H9 (cell line): ENCODE measurements at regions not wholly inside any gene's neighbourhood (a gene's known extent, or its start where the extent isn't known, plus 50 kb on each side); places are given as distances from the start of the nearest gene placed in this dataset.

Source experiments
- DNase-seq: peaks from one replicate; pipeline ENCODE4 v3.0.0-alpha.2; 2017
- H2AFZ ChIP-seq: one replicate; pipeline ENCODE4 v1.6.1; 2013; ENCODE audit warnings: mild to moderate bottlenecking, low read length, control low read depth, moderate library complexity
- H2AK5ac ChIP-seq: 2 replicates; pipeline ENCODE4 v1.6.1; 2013; ENCODE audit warnings: low read length, control low read depth, mixed read lengths; ENCODE audit not compliant: insufficient read length
- H2BK120ac ChIP-seq: one replicate; pipeline ENCODE4 v1.6.1; 2013; ENCODE audit warnings: low read depth, mild to moderate bottlenecking, low read length, control low read depth, inconsistent platforms; ENCODE audit not compliant: poor library complexity, severe bottlenecking
- H2BK12ac ChIP-seq: 2 replicates; pipeline ENCODE4 v1.6.1; 2013; ENCODE audit warnings: low read length, control low read depth, mixed read lengths, low read depth; ENCODE audit not compliant: insufficient read length
- H2BK15ac ChIP-seq: 2 replicates; pipeline ENCODE4 v1.6.1; 2013; ENCODE audit warnings: low read depth, low read length, control low read depth
- H2BK20ac ChIP-seq: one replicate; pipeline ENCODE4 v1.6.1; 2013; ENCODE audit warnings: low read depth, mild to moderate bottlenecking, low read length, control low read depth, inconsistent platforms; ENCODE audit not compliant: poor library complexity, severe bottlenecking
- H2BK5ac ChIP-seq: 2 replicates; pipeline ENCODE4 v1.6.1; 2013; ENCODE audit warnings: low read length, control low read depth, mixed read lengths; ENCODE audit not compliant: insufficient read length
- H3K14ac ChIP-seq: 2 replicates; pipeline ENCODE4 v1.6.1; 2013; ENCODE audit warnings: low read length, control low read depth; ENCODE audit not compliant: insufficient read depth
- H3K18ac ChIP-seq: 2 replicates; pipeline ENCODE4 v1.6.1; 2013; ENCODE audit warnings: low read depth, mild to moderate bottlenecking, mixed read lengths, low read length, control low read depth; ENCODE audit not compliant: insufficient read length
- H3K23ac ChIP-seq: 2 replicates; pipeline ENCODE4 v1.6.1; 2013; ENCODE audit warnings: low read length, control low read depth, mixed read lengths, low read depth; ENCODE audit not compliant: insufficient read length
- H3K23me2 ChIP-seq: 2 replicates; pipeline ENCODE4 v1.6.1; 2013; ENCODE audit warnings: low read depth, mild to moderate bottlenecking, mixed read lengths, low read length, control low read depth; ENCODE audit not compliant: insufficient read length, poor library complexity, severe bottlenecking
- H3K27ac ChIP-seq: 2 replicates; pipeline ENCODE4 v1.5.1; 2013; ENCODE audit warnings: low read length, control low read depth, mixed read lengths, low read depth; ENCODE audit not compliant: insufficient read length
- H3K27me3 ChIP-seq: 2 replicates; pipeline ENCODE4 v1.6.1; 2013; ENCODE audit warnings: low read length, control low read depth, inconsistent platforms; ENCODE audit not compliant: insufficient read depth
- H3K4ac ChIP-seq: 2 replicates; pipeline ENCODE4 v1.6.1; 2013; ENCODE audit warnings: low read depth, mild to moderate bottlenecking, control low read depth, inconsistent platforms, low read length, moderate library complexity
- H3K4me1 ChIP-seq: 2 replicates; pipeline ENCODE4 v1.6.1; 2013; ENCODE audit warnings: low read length, control low read depth, inconsistent platforms; ENCODE audit not compliant: insufficient read depth
- H3K4me2 ChIP-seq: 2 replicates; pipeline ENCODE4 v1.6.1; 2013; ENCODE audit warnings: low read length, control low read depth, mixed read lengths; ENCODE audit not compliant: insufficient read length, insufficient read depth
- H3K56ac ChIP-seq: 2 replicates; pipeline ENCODE4 v1.6.1; 2013; ENCODE audit warnings: low read depth, mild to moderate bottlenecking, mixed read lengths, low read length, control low read depth; ENCODE audit not compliant: insufficient read length
- H3K79me1 ChIP-seq: 2 replicates; pipeline ENCODE4 v1.6.1; 2013; ENCODE audit warnings: low read depth, mild to moderate bottlenecking, moderate library complexity, low read length, control low read depth, inconsistent platforms; ENCODE audit not compliant: insufficient read depth, poor library complexity, severe bottlenecking
- H3K79me2 ChIP-seq: 2 replicates; pipeline ENCODE4 v1.6.1; 2013; ENCODE audit warnings: low read length, control low read depth, inconsistent platforms; ENCODE audit not compliant: insufficient read depth
- H3K9ac ChIP-seq: 2 replicates; pipeline ENCODE4 v1.6.1; 2013; ENCODE audit warnings: low read length, control low read depth, mixed read lengths; ENCODE audit not compliant: insufficient read length; ENCODE audit errors: extremely low read depth
- H3K9me3 ChIP-seq: one replicate; pipeline ENCODE4 v1.6.1; 2013; ENCODE audit warnings: low read depth, low read length, inconsistent platforms; ENCODE audit not compliant: control insufficient read depth
- H3T11ph ChIP-seq: one replicate; pipeline ENCODE4 v1.6.1; 2013; ENCODE audit warnings: mild to moderate bottlenecking, low read length, control low read depth, inconsistent platforms
- H4K20me1 ChIP-seq: one replicate; pipeline ENCODE4 v1.6.1; 2013; ENCODE audit not compliant: control insufficient read depth, insufficient read length, insufficient read depth
- H4K5ac ChIP-seq: 2 replicates; pipeline ENCODE4 v1.6.1; 2013; ENCODE audit warnings: low read depth, mild to moderate bottlenecking, mixed read lengths, low read length, control low read depth; ENCODE audit not compliant: insufficient read length
- H4K8ac ChIP-seq: replicated peaks from 2 replicates; pipeline ENCODE4 v1.6.1; 2013; ENCODE audit warnings: low read length, control low read depth, mixed read lengths, low read depth; ENCODE audit not compliant: insufficient read length
- H4K91ac ChIP-seq: 2 replicates; pipeline ENCODE4 v1.6.1; 2013; ENCODE audit warnings: low read depth, mild to moderate bottlenecking, moderate library complexity, mixed read lengths, low read length, control low read depth; ENCODE audit not compliant: insufficient read length
- H3K27ac Mint-ChIP-seq, 3 experiments: 2 replicates in 2 of 3; 3 replicates in 1 of 3; pipeline ENCODE4 v1.8.0; 2020 to 2021; ENCODE audit warnings: mixed read lengths in 3 of 3, mild to moderate bottlenecking in 1 of 3, moderate library complexity in 1 of 3
- H3K27me3 Mint-ChIP-seq: 2 replicates; pipeline ENCODE4 v1.8.0; 2021; ENCODE audit warnings: low read depth, mild to moderate bottlenecking, moderate library complexity, mixed read lengths
- H3K36me3 Mint-ChIP-seq, 3 experiments: 2 replicates in 2 of 3; 3 replicates in 1 of 3; pipeline ENCODE4 v1.8.0; 2020 to 2021; ENCODE audit warnings: low read depth in 3 of 3, mixed read lengths in 3 of 3; ENCODE audit not compliant: insufficient read depth in 1 of 3
- H3K4me1 Mint-ChIP-seq, 2 experiments: 2 replicates each; pipeline ENCODE4 v1.8.0; 2020; ENCODE audit warnings: mixed read lengths in 2 of 2
- H3K4me3 Mint-ChIP-seq, 2 experiments: 2 replicates in 1 of 2; 3 replicates in 1 of 2; pipeline ENCODE4 v1.8.0; 2020 to 2021; ENCODE audit warnings: mild to moderate bottlenecking in 2 of 2, mixed read lengths in 2 of 2, moderate library complexity in 1 of 2
- H3K9me3 Mint-ChIP-seq, 2 experiments: 2 replicates in 1 of 2; 3 replicates in 1 of 2; pipeline ENCODE4 v1.8.0; 2020; ENCODE audit warnings: mild to moderate bottlenecking in 2 of 2, mixed read lengths in 2 of 2, moderate library complexity in 1 of 2
- WGBS: extraction: QIAGEN DNeasy Blood & Tissue Kit; methylation state at CpG from one replicate; pipeline ENCODE4 v1.1.7; 2013; ENCODE audit warnings: missing lambda C conversion rate, low lambda C conversion rate, mixed read lengths; ENCODE audit not compliant: insufficient read length; ENCODE audit errors: extremely low coverage; 5-methylcytosine and 5-hydroxymethylcytosine counted together
- TF ChIP-seq, protein P1 (sequence below): fragments of 200-600 bp; sonication (generic); conservative IDR thresholded peaks from 3 replicates; pipeline ENCODE4 v1.8.0; 2021; ENCODE audit warnings: antibody characterized with exemption, mild to moderate bottlenecking

DNA sequence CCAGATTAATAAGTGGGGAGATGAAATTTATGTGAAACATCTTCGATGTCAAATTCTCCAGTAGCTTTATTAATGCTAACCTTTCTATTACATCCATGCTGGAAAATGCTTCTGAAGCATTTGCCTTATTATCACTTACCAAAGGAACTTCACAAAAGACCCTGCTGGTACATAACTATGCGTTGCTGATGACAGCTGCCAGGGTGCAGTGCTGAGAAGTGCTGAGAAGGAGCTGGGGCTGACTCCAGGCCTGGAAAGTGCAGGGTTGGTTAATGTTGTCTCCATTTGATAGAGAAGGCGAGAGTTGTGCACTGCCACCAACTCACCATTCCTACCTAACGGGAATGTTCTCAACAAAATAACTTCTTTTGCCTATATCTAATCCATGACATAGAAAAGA is 736.0 kb upstream of the NR2F2 start:
- no CpG with 5 or more reads among the region's 4 CpGs for WGBS
- Histone ChIP-seq H3K56ac (no peak overlapping the region), H3K4ac (no peak overlapping the region), H3K14ac (no peak overlapping the region), H3K4me1 (peaks cover 2% of the 10 kb centered on the region; the same call in 1 of the 2 replicates), H3K23me2 (no peaks in the 10 kb centered on the region), H3K9ac (no peak overlapping the region), H4K91ac (no peak overlapping the region), H4K8ac (no peak overlapping the region), H3T11ph (no peak overlapping the region), H4K20me1 (no peaks in the 10 kb centered on the region), H2BK5ac (no peak overlapping the region), H2BK12ac (no peak overlapping the region), H2BK20ac (no peak overlapping the region), H3K79me1 (no peaks in the 10 kb centered on the region), H3K9me3 (no peaks in the 10 kb centered on the region), H3K27ac (no peak overlapping the region), H3K79me2 (no peaks in the 10 kb centered on the region), H2AFZ (no peak overlapping the region), H3K18ac (no peak overlapping the region), H3K27me3 (no peaks in the 10 kb centered on the region), H3K23ac (no peak overlapping the region), H2BK120ac (no peak overlapping the region), H4K5ac (no peak overlapping the region), H2BK15ac (no peak overlapping the region), H2AK5ac (no peak overlapping the region), H3K4me2 (no peak overlapping the region)
- TF ChIP-seq, protein P1, sequence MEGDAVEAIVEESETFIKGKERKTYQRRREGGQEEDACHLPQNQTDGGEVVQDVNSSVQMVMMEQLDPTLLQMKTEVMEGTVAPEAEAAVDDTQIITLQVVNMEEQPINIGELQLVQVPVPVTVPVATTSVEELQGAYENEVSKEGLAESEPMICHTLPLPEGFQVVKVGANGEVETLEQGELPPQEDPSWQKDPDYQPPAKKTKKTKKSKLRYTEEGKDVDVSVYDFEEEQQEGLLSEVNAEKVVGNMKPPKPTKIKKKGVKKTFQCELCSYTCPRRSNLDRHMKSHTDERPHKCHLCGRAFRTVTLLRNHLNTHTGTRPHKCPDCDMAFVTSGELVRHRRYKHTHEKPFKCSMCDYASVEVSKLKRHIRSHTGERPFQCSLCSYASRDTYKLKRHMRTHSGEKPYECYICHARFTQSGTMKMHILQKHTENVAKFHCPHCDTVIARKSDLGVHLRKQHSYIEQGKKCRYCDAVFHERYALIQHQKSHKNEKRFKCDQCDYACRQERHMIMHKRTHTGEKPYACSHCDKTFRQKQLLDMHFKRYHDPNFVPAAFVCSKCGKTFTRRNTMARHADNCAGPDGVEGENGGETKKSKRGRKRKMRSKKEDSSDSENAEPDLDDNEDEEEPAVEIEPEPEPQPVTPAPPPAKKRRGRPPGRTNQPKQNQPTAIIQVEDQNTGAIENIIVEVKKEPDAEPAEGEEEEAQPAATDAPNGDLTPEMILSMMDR, result no peak
- H3K27ac Mint-ChIP-seq, result no peak overlapping the region
- peaks cover 8 to 11% of the 10 kb centered on the region in 2 experiments for H3K4me1 Mint-ChIP-seq
- H3K36me3 Mint-ChIP-seq, result no peaks in the 10 kb centered on the region
- no peak overlapping the region for H3K4me3 Mint-ChIP-seq
- no peaks in the 10 kb centered on the region for H3K27me3 Mint-ChIP-seq
- DNase-seq, result no peak
- no peaks in the 10 kb centered on the region for H3K9me3 Mint-ChIP-seq
